ENCODE measurements at regions not wholly inside any gene's neighbourhood (a gene's known extent, or its start where the extent isn't known, plus 50 kb on each side); places are given as distances from the start of the nearest gene placed in this dataset.
A peak's percentile ranks its signal among the peaks of the same experiment; 100 is the strongest.

- DNase-seq (ENCODE audit: low read depth in 4 of 4, low spot score in 2 of 4): no peak
Observed at GRCh38 chr6:126091466-126091865, 105.1 kb downstream of the TRMT11 start.

- no peak for DNase-seq (ENCODE audit: low read depth in 4 of 4, low spot score in 2 of 4)
Observed at GRCh38 chr6:126093108-126093507, 106.8 kb downstream of the TRMT11 start.

- no peak for DNase-seq (ENCODE audit: low read depth in 4 of 4, low spot score in 2 of 4)
Observed at GRCh38 chr6:126094411-126094810, 108.1 kb downstream of the TRMT11 start.

- no peak for DNase-seq (ENCODE audit: low read depth in 4 of 4, low spot score in 2 of 4)
Observed at GRCh38 chr6:126100386-126100785, 114.0 kb downstream of the TRMT11 start.

- no peak for DNase-seq (ENCODE audit: low read depth in 4 of 4, low spot score in 2 of 4)
Observed at GRCh38 chr6:126102358-126102757, 116.0 kb downstream of the TRMT11 start.

- no peak for DNase-seq (ENCODE audit: low read depth in 4 of 4, low spot score in 2 of 4)
Observed at GRCh38 chr6:126103993-126104392, 117.7 kb downstream of the TRMT11 start.

GRCh38 chr6:126107475-126108166 lies 121.3 kb downstream of the TRMT11 start:
- DNase-seq (ENCODE audit: low read depth in 4 of 4, low spot score in 2 of 4): peak in 1 of 4 donors; percentile 48

GRCh38 chr6:126110512-126111270 lies 124.4 kb downstream of the TRMT11 start:
- no peak for DNase-seq (ENCODE audit: low read depth in 4 of 4, low spot score in 2 of 4)

GRCh38 chr6:126111327-126111726 lies 125.0 kb downstream of the TRMT11 start:
- no peak for DNase-seq (ENCODE audit: low read depth in 4 of 4, low spot score in 2 of 4)

GRCh38 chr6:126112171-126112632 lies 125.9 kb downstream of the TRMT11 start:
- DNase-seq (ENCODE audit: low read depth in 4 of 4, low spot score in 2 of 4): no peak

GRCh38 chr6:126113261-126113660 lies 126.9 kb downstream of the TRMT11 start:
- DNase-seq (ENCODE audit: low read depth in 4 of 4, low spot score in 2 of 4): no peak

- DNase-seq (ENCODE audit: low read depth in 4 of 4, low spot score in 2 of 4): no peak
Observed at GRCh38 chr6:126117251-126117650, 130.9 kb downstream of the TRMT11 start.

- no peak for DNase-seq (ENCODE audit: low read depth in 4 of 4, low spot score in 2 of 4)
Observed at GRCh38 chr6:126118058-126118755, 131.9 kb downstream of the TRMT11 start.

GRCh38 chr6:126118936-126119335 lies 132.6 kb downstream of the TRMT11 start:
- DNase-seq (ENCODE audit: low read depth in 4 of 4, low spot score in 2 of 4): no peak

- no peak for DNase-seq (ENCODE audit: low read depth in 4 of 4, low spot score in 2 of 4)
Observed at GRCh38 chr6:126123226-126123625, 136.9 kb downstream of the TRMT11 start.

GRCh38 chr6:126127659-126128058 lies 141.3 kb downstream of the TRMT11 start:
- DNase-seq (ENCODE audit: low read depth in 4 of 4, low spot score in 2 of 4): no peak

GRCh38 chr6:126131246-126131645 lies 144.9 kb downstream of the TRMT11 start:
- no peak for DNase-seq (ENCODE audit: low read depth in 4 of 4, low spot score in 2 of 4)

- no peak for DNase-seq (ENCODE audit: low read depth in 4 of 4, low spot score in 2 of 4)
Observed at GRCh38 chr6:126133984-126134383, 147.6 kb downstream of the TRMT11 start.

- DNase-seq (ENCODE audit: low read depth in 4 of 4, low spot score in 2 of 4): no peak
Observed at GRCh38 chr6:126134491-126134890, 148.2 kb downstream of the TRMT11 start.

GRCh38 chr6:126140015-126140414 lies 153.7 kb downstream of the TRMT11 start:
- no peak for DNase-seq (ENCODE audit: low read depth in 4 of 4, low spot score in 2 of 4)

- no peak for DNase-seq (ENCODE audit: low read depth in 4 of 4, low spot score in 2 of 4)
Observed at GRCh38 chr6:126143761-126144251, 157.5 kb downstream of the TRMT11 start.

Data from left renal cortex interstitium (tissue), 4 donors.